GM19099 (cell line): ENCODE measurements at regions not wholly inside any gene's neighbourhood (a gene's known extent, or its start where the extent isn't known, plus 50 kb on each side); places are given as distances from the start of the nearest gene placed in this dataset.

Experiments used
- POLR2A ChIP-seq: IDR thresholded peaks from 3 replicates; pipeline ENCODE4 v1.6.1; 2011; ENCODE audit warnings: low read depth; ENCODE audit not compliant: insufficient read length; ENCODE audit errors: extremely low read depth

DNA sequence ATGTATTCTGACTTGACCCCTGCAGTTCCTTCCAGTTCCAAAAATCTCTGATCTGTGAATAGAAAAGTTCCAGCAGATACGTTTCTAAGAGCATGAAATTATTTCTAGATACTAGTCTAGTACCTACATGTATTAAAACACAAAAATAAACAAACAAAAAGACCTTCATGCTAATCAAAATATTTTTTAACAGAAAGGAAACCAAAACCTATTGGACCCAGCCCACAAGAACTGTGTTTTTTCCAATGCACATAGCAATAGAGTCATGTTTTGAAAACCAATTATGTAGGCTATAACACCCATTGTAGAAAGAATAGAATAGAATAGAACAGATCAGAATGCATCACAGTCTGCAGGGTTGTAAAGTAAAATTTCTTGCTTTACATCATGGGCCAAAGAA, 158.6 kb upstream of the TNFAIP3 start:
- TF ChIP-seq POLR2A, result no peak

DNA sequence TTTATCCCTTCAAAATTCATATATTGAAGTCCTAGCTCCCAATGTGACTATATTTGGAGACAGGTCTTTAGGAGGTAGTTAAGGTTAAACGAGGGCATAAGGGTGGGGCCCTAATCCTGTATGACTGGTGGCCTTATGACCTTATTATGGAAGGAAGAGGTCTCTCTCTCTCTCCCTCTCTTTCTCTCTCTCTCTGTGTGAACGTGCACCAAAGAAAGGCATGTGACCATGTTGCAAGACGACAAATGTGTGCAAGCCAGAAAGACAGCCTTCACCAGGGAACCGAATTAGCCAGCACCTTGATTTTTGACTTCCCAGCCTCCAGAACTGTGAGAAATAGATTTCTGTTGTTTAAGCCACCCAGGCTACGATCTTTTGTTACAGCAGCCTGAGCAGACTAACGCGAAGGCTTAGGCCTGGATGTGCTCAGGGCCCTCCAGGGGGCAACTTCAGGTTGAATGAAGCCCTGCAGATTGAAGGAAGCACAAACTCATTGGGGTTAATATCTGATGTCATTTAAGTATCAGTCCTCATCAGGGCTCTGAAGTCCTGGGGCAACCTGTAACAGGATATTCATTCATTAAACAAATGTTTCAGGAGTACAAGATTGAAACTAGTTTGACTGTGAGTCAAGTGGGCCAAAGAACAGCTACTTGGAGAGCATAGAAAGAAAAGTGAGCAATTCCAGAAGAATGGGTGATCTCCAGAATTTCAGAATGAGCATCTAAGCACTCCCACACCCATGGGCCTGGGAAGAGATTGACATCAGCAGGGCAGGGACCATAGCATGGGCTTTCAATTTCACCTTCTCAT, 157.4 kb upstream of the TNFAIP3 start:
- TF ChIP-seq POLR2A, result no peak

- no peak for TF ChIP-seq POLR2A
Observed at GRCh38 chr6:137711972-137712371, 155.1 kb upstream of the TNFAIP3 start.

DNA sequence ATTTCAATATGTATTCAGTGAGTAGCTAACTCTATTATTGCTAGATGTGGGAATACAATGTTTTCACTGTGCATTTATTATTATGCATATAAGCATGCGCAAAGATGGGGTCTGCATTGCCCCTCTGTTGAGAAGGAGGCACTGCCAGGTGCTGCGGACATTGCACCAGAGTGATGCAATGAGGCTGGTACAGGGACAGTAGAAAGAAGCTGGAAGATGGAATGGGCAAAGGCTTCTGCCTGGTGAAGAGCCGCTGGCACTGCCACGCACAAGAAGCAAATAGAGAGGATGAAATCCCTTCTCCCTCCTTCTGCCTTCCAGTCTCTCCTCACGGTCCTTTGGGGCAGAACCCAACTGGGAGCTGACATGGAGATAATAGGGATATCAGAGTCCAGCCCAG, 154.5 kb upstream of the TNFAIP3 start:
- no peak for TF ChIP-seq POLR2A

GRCh38 chr6:137715589-137716045, 151.4 kb upstream of the TNFAIP3 start:
- no peak for TF ChIP-seq POLR2A

DNA sequence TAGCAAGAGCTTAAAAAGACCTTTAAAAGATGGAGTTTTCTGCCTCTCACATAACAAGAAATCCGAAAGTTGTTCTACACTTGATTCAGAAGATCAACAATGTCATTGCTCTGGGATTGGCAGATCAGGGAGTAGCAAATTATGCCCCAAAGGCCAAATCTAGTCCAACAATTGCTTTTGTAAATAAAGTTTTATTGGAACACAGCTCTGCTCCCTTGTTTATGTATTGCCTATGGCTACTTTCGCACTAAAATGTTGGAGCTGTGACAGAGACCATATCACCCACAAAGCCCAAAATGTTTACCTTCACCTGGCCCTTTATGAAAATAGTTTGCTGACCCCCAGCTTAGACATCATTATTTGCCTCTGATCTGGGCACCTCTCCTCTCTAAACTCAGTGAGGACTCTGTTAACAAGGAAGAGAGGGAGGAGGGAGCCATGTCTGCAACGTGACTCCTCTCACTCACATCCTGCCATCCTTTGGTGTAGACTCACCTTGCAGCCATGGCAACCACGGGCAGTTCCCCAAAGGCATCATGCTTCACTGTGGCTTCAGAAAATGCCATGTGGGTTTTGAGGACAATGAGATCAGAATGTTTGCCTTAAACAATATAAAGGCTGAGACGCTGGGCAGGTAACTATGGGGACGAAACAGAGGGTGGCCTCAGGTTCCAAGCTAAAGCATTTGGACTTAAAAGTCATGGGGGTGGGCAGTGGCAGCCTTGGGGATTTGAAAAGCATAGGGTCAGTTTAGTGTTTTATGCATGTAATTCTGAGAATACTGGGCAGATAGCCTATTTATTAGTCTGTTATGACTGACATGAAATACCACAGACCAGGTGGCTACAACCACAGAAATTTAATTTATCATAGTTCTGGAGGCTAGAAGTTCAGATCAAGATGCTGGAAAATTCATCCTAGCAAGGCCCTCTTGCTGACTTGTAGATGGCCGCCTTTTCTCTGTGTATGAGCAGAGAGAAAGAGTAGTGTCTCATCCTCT, 149.7 kb upstream of the TNFAIP3 start:
- TF ChIP-seq POLR2A, result no peak

- no peak for TF ChIP-seq POLR2A
Observed at GRCh38 chr6:137722749-137723272, 144.2 kb upstream of the TNFAIP3 start.

DNA sequence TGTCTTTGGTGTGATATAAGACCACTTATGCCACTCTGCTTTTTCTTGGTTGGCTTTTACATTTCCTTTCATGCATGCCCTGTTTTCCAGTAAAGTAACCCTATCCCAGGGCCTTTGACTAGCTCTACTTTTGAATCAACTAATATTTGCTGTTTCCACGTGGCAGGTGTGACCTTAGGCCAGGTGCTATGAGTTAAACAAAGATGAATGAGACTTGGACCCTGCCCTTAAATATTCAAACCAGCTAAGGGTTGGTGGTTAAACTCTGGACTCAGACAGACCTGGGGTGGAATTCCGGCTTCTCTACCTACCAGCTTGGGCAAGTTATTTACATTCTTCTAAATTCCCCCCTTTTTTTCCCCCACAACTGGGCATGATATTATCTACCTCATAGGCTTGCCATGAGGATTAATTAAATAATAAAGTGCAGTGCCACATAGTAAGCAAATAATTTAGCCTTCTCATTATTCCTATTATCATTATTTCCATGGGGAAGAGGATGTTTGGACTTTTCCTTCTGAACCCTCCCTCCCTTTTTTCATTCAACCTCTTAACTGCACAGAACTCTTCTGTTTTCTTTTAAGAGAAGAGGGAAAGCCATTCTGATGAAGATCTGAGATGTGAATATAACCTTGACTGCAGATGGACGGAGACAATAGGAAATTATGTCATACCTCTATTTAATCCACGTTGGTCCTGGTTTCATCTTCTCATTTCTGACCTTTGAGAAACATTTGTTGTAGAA, 143.6 kb upstream of the TNFAIP3 start:
- no peak for TF ChIP-seq POLR2A

DNA sequence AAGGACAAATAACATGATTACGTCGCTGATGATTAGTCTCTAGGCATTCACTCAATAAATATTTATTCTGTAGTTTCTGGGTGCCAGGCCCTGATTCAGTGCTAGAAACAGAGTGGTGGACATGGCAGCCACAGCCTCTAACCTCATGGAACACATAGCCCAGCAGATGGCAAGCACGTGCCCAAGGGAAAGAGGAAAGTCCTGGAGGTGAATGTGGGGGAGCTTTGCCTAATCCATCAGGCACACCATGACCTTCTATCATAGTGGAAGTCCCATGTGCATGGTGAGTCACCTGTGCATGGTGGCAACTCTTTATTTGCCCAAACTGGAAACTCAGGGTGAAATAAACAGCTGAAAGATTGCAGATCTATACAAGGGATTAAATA, 143.0 kb upstream of the TNFAIP3 start:
- no peak for TF ChIP-seq POLR2A

GRCh38 chr6:137724495-137725211, 142.4 kb upstream of the TNFAIP3 start:
- no peak for TF ChIP-seq POLR2A

- no peak for TF ChIP-seq POLR2A
Observed at GRCh38 chr6:137725949-137726348, 141.1 kb upstream of the TNFAIP3 start.

- no peak for TF ChIP-seq POLR2A
Observed at GRCh38 chr6:137726582-137726981, 140.5 kb upstream of the TNFAIP3 start.

DNA sequence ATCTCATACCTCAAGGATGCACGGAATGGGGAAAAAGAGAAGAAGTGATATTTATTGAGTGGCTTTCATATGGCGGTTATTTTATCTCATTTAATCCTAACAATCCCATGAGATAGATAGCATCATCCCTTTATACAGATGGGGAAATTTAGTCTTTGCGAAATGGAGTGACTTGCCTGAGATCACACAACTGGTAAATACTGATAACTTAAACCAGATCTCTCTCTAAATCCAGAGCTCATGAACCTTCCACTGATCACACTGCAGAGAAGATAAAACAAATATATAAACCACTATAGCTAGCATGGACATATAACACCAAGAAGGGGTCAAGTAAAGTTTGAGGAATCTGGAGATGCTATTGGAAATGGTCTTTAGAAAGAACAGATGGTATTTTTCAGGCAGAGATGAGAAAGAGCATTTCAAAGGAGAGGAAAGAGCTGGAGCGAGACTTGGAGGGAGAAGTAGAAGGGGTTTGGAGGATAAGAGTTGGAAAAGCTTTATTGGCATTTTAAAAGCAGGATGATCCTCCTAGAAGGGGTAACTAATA, 139.8 kb upstream of the TNFAIP3 start:
- no peak for TF ChIP-seq POLR2A
